CD14-positive monocyte (primary cell): ENCODE measurements at regions not wholly inside any gene's neighbourhood (a gene's known extent, or its start where the extent isn't known, plus 50 kb on each side); places are given as distances from the start of the nearest gene placed in this dataset.

Experiments used
- DNase-seq, 3 donors: peaks; one replicate each; pipeline ENCODE4 v3.0.0-alpha.2; 2011 to 2022
- H2AFZ ChIP-seq: 2 replicates; pipeline ENCODE4 v1.6.0; 2012; ENCODE audit warnings: mild to moderate bottlenecking, low read depth, low read length, inconsistent platforms; ENCODE audit not compliant: insufficient read depth, poor library complexity, severe bottlenecking
- H3K27ac ChIP-seq, 2 donors: 1 replicate in 1 of 2; 2 replicates in 1 of 2; pipeline ENCODE4 v1.5.1; 2012 to 2013; ENCODE audit warnings: low read length in 2 of 2, control low read depth in 1 of 2, inconsistent platforms in 1 of 2, low read depth in 1 of 2, mild to moderate bottlenecking in 1 of 2
- H3K27me3 ChIP-seq, 2 donors: one replicate each; pipeline versions ENCODE4 v1.6.0 to v1.6.1; 2011 to 2013; ENCODE audit warnings: low read length in 2 of 2; ENCODE audit not compliant: control insufficient read depth in 2 of 2, insufficient read depth in 2 of 2
- H3K36me3 ChIP-seq, 2 donors: replicated peaks in 1 of 2; 1 replicate in 1 of 2; 2 replicates in 1 of 2; pipeline versions ENCODE4 v1.5.1 to v1.6.1; 2012 to 2013; ENCODE audit warnings: low read length in 2 of 2, control low read depth in 1 of 2, inconsistent platforms in 1 of 2, mild to moderate bottlenecking in 1 of 2; ENCODE audit not compliant: insufficient read depth in 2 of 2, control insufficient read depth in 1 of 2
- H3K4me1 ChIP-seq, 2 donors: 1 replicate in 1 of 2; 2 replicates in 1 of 2; pipeline versions ENCODE4 v1.5.1 to v1.6.1; 2012 to 2013; ENCODE audit warnings: low read length in 2 of 2, control low read depth in 1 of 2, inconsistent platforms in 1 of 2, mild to moderate bottlenecking in 1 of 2, moderate library complexity in 1 of 2; ENCODE audit not compliant: insufficient read depth in 2 of 2, control insufficient read depth in 1 of 2
- H3K4me2 ChIP-seq: replicated peaks from 2 replicates; pipeline ENCODE3; 2012; ENCODE audit warnings: low read length, moderate library complexity, mild to moderate bottlenecking; ENCODE audit not compliant: poor library complexity, severe bottlenecking; ENCODE audit errors: extremely low read depth
- H3K4me3 ChIP-seq, 3 experiments: fragments of 200-600 bp in 1 of 3; sonication (generic) in 1 of 3; replicated peaks in 1 of 3; 1 replicate in 2 of 3; 2 replicates in 1 of 3; pipeline ENCODE4 v1.5.1; 2011 to 2013; ENCODE audit warnings: low read length in 3 of 3, mild to moderate bottlenecking in 3 of 3, control low read depth in 2 of 3, low read depth in 2 of 3, inconsistent platforms in 1 of 3, moderate library complexity in 1 of 3
- H3K79me2 ChIP-seq: 2 replicates; pipeline ENCODE4 v1.6.0; 2012; ENCODE audit warnings: mild to moderate bottlenecking, control low read depth, inconsistent platforms, low read length, moderate library complexity; ENCODE audit not compliant: insufficient read depth
- H3K9ac ChIP-seq: 2 replicates; pipeline ENCODE4 v1.6.0; 2017; ENCODE audit warnings: low read length, mild to moderate bottlenecking; ENCODE audit not compliant: insufficient read depth, poor library complexity, severe bottlenecking
- H3K9me3 ChIP-seq, 2 donors: replicated peaks in 1 of 2; 1 replicate in 1 of 2; 2 replicates in 1 of 2; pipeline versions ENCODE4 v1.5.1 to v1.6.1; 2012 to 2013; ENCODE audit warnings: low read length in 2 of 2, control low read depth in 1 of 2; ENCODE audit not compliant: control insufficient read depth in 1 of 2, insufficient read depth in 1 of 2
- H4K20me1 ChIP-seq: 2 replicates; pipeline ENCODE4 v1.6.0; 2012; ENCODE audit warnings: mild to moderate bottlenecking, low read length, control low read depth, moderate library complexity; ENCODE audit not compliant: insufficient read depth
- H3K27ac Mint-ChIP-seq, 7 donors: one replicate each; pipeline ENCODE4 v1.8.0; 2020; ENCODE audit warnings: mild to moderate bottlenecking in 7 of 7, mixed read lengths in 7 of 7, moderate library complexity in 6 of 7, inconsistent platforms in 2 of 7
- H3K27me3 Mint-ChIP-seq, 3 donors: one replicate each; pipeline ENCODE4 v1.8.0; 2021 to 2022; ENCODE audit warnings: low read depth in 3 of 3, mild to moderate bottlenecking in 3 of 3, mixed read lengths in 3 of 3, moderate library complexity in 3 of 3, inconsistent platforms in 1 of 3
- H3K36me3 Mint-ChIP-seq, 2 donors: one replicate each; pipeline ENCODE4 v1.8.0; 2020; ENCODE audit warnings: mixed read lengths in 2 of 2, inconsistent platforms in 1 of 2, mild to moderate bottlenecking in 1 of 2
- H3K4me1 Mint-ChIP-seq: one replicate; pipeline ENCODE4 v1.8.0; 2020; ENCODE audit warnings: mild to moderate bottlenecking, mixed read lengths
- H3K4me3 Mint-ChIP-seq, 2 donors: one replicate each; pipeline ENCODE4 v1.8.0; 2020; ENCODE audit warnings: mild to moderate bottlenecking in 2 of 2, mixed read lengths in 2 of 2, moderate library complexity in 1 of 2
- H3K9me3 Mint-ChIP-seq, 7 donors: one replicate each; pipeline ENCODE4 v1.8.0; 2020 to 2022; ENCODE audit warnings: mixed read lengths in 7 of 7, mild to moderate bottlenecking in 6 of 7, moderate library complexity in 6 of 7, inconsistent platforms in 2 of 7
- CTCF ChIP-seq: fragments of 200-600 bp; IDR thresholded peaks from one replicate; pipeline ENCODE4 v1.8.0; 2022; ENCODE audit warnings: antibody characterized with exemption, mild to moderate bottlenecking
- WGBS: methylation state at CpG from one replicate; pipeline ENCODE4 v1.1.5; 2013; ENCODE audit warnings: missing lambda C conversion rate; ENCODE audit not compliant: insufficient coverage; 5-methylcytosine and 5-hydroxymethylcytosine counted together
- intact Hi-C, 2 donors: fragments of 100-400 bp; cut with micrococcal nuclease; formaldehyde crosslinking; loops; one replicate each; pipeline versions ENCODE4 v1.15.0 to v1.15.1; 2023

GRCh38 chr13:63291701-63292100, 1876.1 kb upstream of the PCDH20 start:
- no peaks in the 10 kb centered on the region for H3K79me2 ChIP-seq
- no peaks in the 10 kb centered on the region for H3K27me3 Mint-ChIP-seq
- intact Hi-C loops: no loop called here
- DNase-seq: no peak
- H3K27ac Mint-ChIP-seq: no peak overlapping the region
- H3K9me3 ChIP-seq: peaks cover 0 to 10% of the 10 kb centered on the region in 2 donors
- H3K36me3 ChIP-seq: no peaks in the 10 kb centered on the region
- no peak overlapping the region for H2AFZ ChIP-seq
- no peaks in the 10 kb centered on the region for H3K36me3 Mint-ChIP-seq
- no peaks in the 10 kb centered on the region for H3K4me1 Mint-ChIP-seq
- H3K9me3 Mint-ChIP-seq: peaks cover 0 to 6% (median 1%) of the 10 kb centered on the region in 7 donors
- no peaks in the 10 kb centered on the region for H3K4me1 ChIP-seq
- H3K4me2 ChIP-seq: no peak overlapping the region
- no peak for TF ChIP-seq CTCF
- H4K20me1 ChIP-seq: no peaks in the 10 kb centered on the region
- no peak overlapping the region for H3K9ac ChIP-seq
- no peak overlapping the region for H3K27ac ChIP-seq
- H3K27me3 ChIP-seq: no peaks in the 10 kb centered on the region
- no peak overlapping the region for H3K4me3 Mint-ChIP-seq
- no CpG with 5 or more reads among the region's 5 CpGs for WGBS
- H3K4me3 ChIP-seq: no peak overlapping the region

GRCh38 chr13:63288576-63288975, 1872.9 kb upstream of the PCDH20 start:
- Histone ChIP-seq H3K36me3 (no peaks in the 10 kb centered on the region), H3K27ac (no peak overlapping the region), H3K4me1 (no peaks in the 10 kb centered on the region), H2AFZ (no peak overlapping the region), H3K9me3 (peaks cover 0 to 13% of the 10 kb centered on the region in 2 donors), H3K79me2 (no peaks in the 10 kb centered on the region), H3K4me3 (no peak overlapping the region), H3K4me2 (no peak overlapping the region), H4K20me1 (no peaks in the 10 kb centered on the region), H3K27me3 (no peaks in the 10 kb centered on the region), H3K9ac (no peak overlapping the region)
- H3K27ac Mint-ChIP-seq: no peak overlapping the region
- no peak for DNase-seq
- intact Hi-C loops: no loop called here
- H3K36me3 Mint-ChIP-seq: no peaks in the 10 kb centered on the region
- WGBS: 90% methylated on average over 2 of the region's 2 CpGs
- TF ChIP-seq CTCF: no peak
- no peaks in the 10 kb centered on the region for H3K27me3 Mint-ChIP-seq
- peaks cover 0 to 6% (median 2%) of the 10 kb centered on the region in 7 donors for H3K9me3 Mint-ChIP-seq
- no peaks in the 10 kb centered on the region for H3K4me1 Mint-ChIP-seq
- no peak overlapping the region for H3K4me3 Mint-ChIP-seq
